SK-N-SH (cell line): ENCODE measurements at regions not wholly inside any gene's neighbourhood (a gene's known extent, or its start where the extent isn't known, plus 50 kb on each side); places are given as distances from the start of the nearest gene placed in this dataset.
A peak's percentile ranks its signal among the peaks of the same experiment; 100 is the strongest.

ENCODE experiments used
- CTCF ChIA-PET: fragments of 300-600, 350-600 bp; formaldehyde crosslinking; extraction: SDS; loops from one replicate; lab custom pipeline; 2021; lab: Yijun Ruan, JAX
- POLR2A ChIA-PET: fragments of 350-600 bp; sonication (Branson Sonifier 250); formaldehyde crosslinking; extraction: SDS; loops from one replicate; lab custom pipeline; 2020; ENCODE audit warnings: antibody characterized with exemption, inconsistent platforms; lab: Yijun Ruan, JAX
- DNase-seq: peaks from one replicate; pipeline ENCODE4 v3.0.0; 2012
- H2AFZ ChIP-seq: fragments of 200-600 bp; sonication (generic); 2 replicates; pipeline ENCODE4 v1.8.1; 2016; ENCODE audit warnings: antibody characterized with exemption, mild to moderate bottlenecking, low read depth
- H3F3A ChIP-seq: fragments of 200-600 bp; sonication (generic); replicated peaks from 2 replicates; pipeline ENCODE3; 2016; ENCODE audit warnings: antibody characterized with exemption, mild to moderate bottlenecking; ENCODE audit not compliant: insufficient read depth
- H3K27ac ChIP-seq, 2 experiments: fragments of 200-500 bp in 1 of 2; fragments of 200-600 bp in 1 of 2; sonication (Bioruptor generic) in 1 of 2; sonication (generic), shearing (Covaris generic) in 1 of 2; 2 replicates each; pipeline versions ENCODE4 v1.5.1 to v1.6.1; 2014 to 2016; ENCODE audit warnings: low read depth in 2 of 2, inconsistent platforms in 1 of 2, low read length in 1 of 2, mild to moderate bottlenecking in 1 of 2, mixed read lengths in 1 of 2
- H3K27me3 ChIP-seq: fragments of 200-600 bp; sonication (generic), shearing (Covaris generic); 2 replicates; pipeline ENCODE4 v1.6.1; 2016; ENCODE audit warnings: mixed run types; ENCODE audit not compliant: insufficient read depth
- H3K36me3 ChIP-seq, 2 experiments: fragments of 200-500 bp in 1 of 2; fragments of 200-600 bp in 1 of 2; sonication (Bioruptor generic) in 1 of 2; sonication (generic) in 1 of 2; replicated peaks in 1 of 2; 2 replicates each; pipeline versions ENCODE3 to v1.5.1; 2014 to 2016; ENCODE audit warnings: low read length in 1 of 2, mild to moderate bottlenecking in 1 of 2; ENCODE audit not compliant: insufficient read depth in 2 of 2, control insufficient read depth in 1 of 2
- H3K4me1 ChIP-seq, 2 experiments: fragments of 200-500 bp in 1 of 2; fragments of 200-600 bp in 1 of 2; sonication (Bioruptor generic) in 1 of 2; sonication (generic), shearing (Covaris generic) in 1 of 2; 2 replicates each; pipeline versions ENCODE4 v1.5.1 to v1.6.1; 2014 to 2016; ENCODE audit warnings: low read depth in 1 of 2, low read length in 1 of 2, mixed run types in 1 of 2; ENCODE audit not compliant: insufficient read depth in 2 of 2, control insufficient read depth in 1 of 2
- H3K4me2 ChIP-seq: fragments of 200-600 bp; sonication (generic), shearing (Covaris generic); 2 replicates; pipeline ENCODE4 v1.6.1; 2017; ENCODE audit warnings: mixed run types
- H3K4me3 ChIP-seq, 2 experiments: fragments of 200-500 bp in 1 of 2; fragments of 200-600 bp in 1 of 2; sonication (Bioruptor generic) in 1 of 2; sonication (generic), shearing (Covaris generic) in 1 of 2; 2 replicates each; pipeline versions ENCODE4 v1.5.1 to v1.8.1; 2014 to 2016; ENCODE audit warnings: low read depth in 2 of 2, inconsistent platforms in 1 of 2, low read length in 1 of 2, mild to moderate bottlenecking in 1 of 2, mixed read lengths in 1 of 2, moderate library complexity in 1 of 2
- H3K79me2 ChIP-seq: fragments of 200-600 bp; sonication (generic); 2 replicates; pipeline ENCODE4 v1.8.1; 2017; ENCODE audit warnings: mild to moderate bottlenecking; ENCODE audit not compliant: insufficient read depth
- H3K9ac ChIP-seq: fragments of 200-600 bp; sonication (generic); 2 replicates; pipeline ENCODE4 v1.6.1; 2017; ENCODE audit warnings: mixed run types
- H3K9me2 ChIP-seq: fragments of 200-600 bp; sonication (generic); 2 replicates; pipeline ENCODE4 v1.6.1; 2017; ENCODE audit warnings: mixed run types
- H3K9me3 ChIP-seq: fragments of 200-600 bp; sonication (generic); 2 replicates; pipeline ENCODE4 v1.6.1; 2017; ENCODE audit warnings: mixed run types, mild to moderate bottlenecking, moderate library complexity
- H4K20me1 ChIP-seq: fragments of 200-600 bp; sonication (generic); 2 replicates; pipeline ENCODE4 v1.6.1; 2017; ENCODE audit warnings: mild to moderate bottlenecking, mixed run types; ENCODE audit not compliant: insufficient read depth
- CTCF ChIP-seq: fragments of 200-600 bp; sonication (generic); IDR thresholded peaks from 2 replicates; pipeline ENCODE4 v1.6.1; 2017; ENCODE audit warnings: antibody characterized with exemption, mild to moderate bottlenecking, moderate library complexity
- FOSL2 ChIP-seq: IDR thresholded peaks from 2 replicates; pipeline ENCODE4 v1.4.0; 2012; ENCODE audit warnings: low read depth, mild to moderate bottlenecking, moderate library complexity, borderline replicate concordance
- FOXJ3 ChIP-seq: sonication (generic); formaldehyde crosslinking; IDR thresholded peaks from 2 replicates; pipeline ENCODE4 v1.5.1; 2020; ENCODE audit warnings: mild to moderate bottlenecking, missing genetic modification reagents
- GATA2 ChIP-seq: sonication (generic); formaldehyde crosslinking; IDR thresholded peaks from 2 replicates; pipeline ENCODE4 v1.5.0; 2020; ENCODE audit warnings: mild to moderate bottlenecking, missing genetic modification reagents
- JUND ChIP-seq: IDR thresholded peaks from 2 replicates; pipeline ENCODE4 v1.4.0; 2012
- NFIC ChIP-seq: IDR thresholded peaks from 2 replicates; pipeline ENCODE4 v1.4.0; 2012; ENCODE audit warnings: borderline replicate concordance
- NRF1 ChIP-seq: IDR thresholded peaks from 2 replicates; pipeline ENCODE4 v1.6.1; 2012; ENCODE audit warnings: low read depth, mild to moderate bottlenecking, low read length
- REST ChIP-seq: IDR thresholded peaks from 2 replicates; pipeline ENCODE4 v1.6.1; 2012; ENCODE audit warnings: mild to moderate bottlenecking, low read depth, low read length, moderate library complexity
- TCF12 ChIP-seq: IDR thresholded peaks from 2 replicates; pipeline ENCODE4 v1.4.0; 2012
- WGBS: methylation state at CpG from one replicate; pipeline ENCODE4 v1.1.6; 2017; ENCODE audit warnings: low lambda C conversion rate; 5-methylcytosine and 5-hydroxymethylcytosine counted together

- ChIA-PET POLR2A (no interaction called here), CTCF (interaction anchor here (0.9 to 1.8 kb wide), 2 partner anchors 13 to 19 kb away, joined by 3 to 6 read pairs; no protein-coding TSS in a partner anchor)
- Histone ChIP-seq H3K9me2 (no peaks in the 10 kb centered on the region), H3K9me3 (no peaks in the 10 kb centered on the region), H3K4me2 (no peak overlapping the region), H2AFZ (no peak overlapping the region), H3K4me3 (no peak overlapping the region), H3K27ac (peak overlapping the region in 1 of 2 experiments; percentile 29; a peak in 2 of 4 replicates), H3K36me3 (no peaks in the 10 kb centered on the region), H3K27me3 (no peaks in the 10 kb centered on the region), H3F3A (no peaks in the 10 kb centered on the region), H3K9ac (no peak overlapping the region), H3K79me2 (no peaks in the 10 kb centered on the region), H3K4me1 (no peaks in the 10 kb centered on the region), H4K20me1 (no peaks in the 10 kb centered on the region)
- DNase-seq: no peak
- TF ChIP-seq FOXJ3 (CRISPR knock-in tag): no peak
- 0 out of 2 replicates have a peak, but pooled peaks have one; percentile 10 for TF ChIP-seq TCF12
- WGBS: 6% methylated on average over 2 of the region's 2 CpGs
Measured at GRCh38 chr9:80873861-80874260, 815.5 kb downstream of the TLE1 start.

- Histone ChIP-seq H3K36me3 (no peaks in the 10 kb centered on the region), H2AFZ (no peak overlapping the region)
- POLR2A ChIA-PET: no interaction called here
Measured at GRCh38 chr9:80871596-80871995, 817.8 kb downstream of the TLE1 start.

More at GRCh38 chr9:80871596-80871995, 817.8 kb downstream of the TLE1 start:
- Histone ChIP-seq H3K9me2 (no peaks in the 10 kb centered on the region), H3K9ac (no peak overlapping the region), H3K27ac (no peak overlapping the region), H3K27me3 (no peaks in the 10 kb centered on the region), H3K79me2 (no peaks in the 10 kb centered on the region), H3K9me3 (no peaks in the 10 kb centered on the region), H3K4me2 (no peak overlapping the region), H3K4me3 (no peak overlapping the region), H4K20me1 (no peaks in the 10 kb centered on the region), H3K4me1 (no peaks in the 10 kb centered on the region), H3F3A (no peaks in the 10 kb centered on the region)
- TF ChIP-seq FOSL2 (no peak), JUND (no peak), CTCF (no peak), REST (no peak), NRF1 (no peak), GATA2 (no peak), NFIC (no peak)
- no peak for DNase-seq
- CTCF ChIA-PET: no interaction called here
